GM06990 (cell line): ENCODE measurements at regions not wholly inside any gene's neighbourhood (a gene's known extent, or its start where the extent isn't known, plus 50 kb on each side); places are given as distances from the start of the nearest gene placed in this dataset.

ENCODE experiments used
- DNase-seq: peaks from one replicate; pipeline ENCODE4 v3.0.0-alpha.2; 2011; ENCODE audit not compliant: insufficient read length; ENCODE audit errors: extremely low read depth
- H3K27me3 ChIP-seq: replicated peaks from 2 replicates; pipeline ENCODE4 v1.6.0; 2011; ENCODE audit warnings: low read length; ENCODE audit not compliant: control insufficient read depth, insufficient read depth
- H3K36me3 ChIP-seq: 2 replicates; pipeline ENCODE4 v1.5.1; 2011; ENCODE audit warnings: low read length; ENCODE audit not compliant: control insufficient read depth, insufficient read depth
- H3K4me3 ChIP-seq: replicated peaks from 2 replicates; pipeline ENCODE4 v1.5.1; 2011; ENCODE audit warnings: low read depth, mild to moderate bottlenecking, control low read depth, low read length
- CTCF ChIP-seq: IDR thresholded peaks from 2 replicates; pipeline ENCODE4 v1.5.1; 2011; ENCODE audit warnings: low read length, control low read depth, mild to moderate bottlenecking, inconsistent platforms; ENCODE audit not compliant: insufficient read depth, poor library complexity, severe bottlenecking

DNA sequence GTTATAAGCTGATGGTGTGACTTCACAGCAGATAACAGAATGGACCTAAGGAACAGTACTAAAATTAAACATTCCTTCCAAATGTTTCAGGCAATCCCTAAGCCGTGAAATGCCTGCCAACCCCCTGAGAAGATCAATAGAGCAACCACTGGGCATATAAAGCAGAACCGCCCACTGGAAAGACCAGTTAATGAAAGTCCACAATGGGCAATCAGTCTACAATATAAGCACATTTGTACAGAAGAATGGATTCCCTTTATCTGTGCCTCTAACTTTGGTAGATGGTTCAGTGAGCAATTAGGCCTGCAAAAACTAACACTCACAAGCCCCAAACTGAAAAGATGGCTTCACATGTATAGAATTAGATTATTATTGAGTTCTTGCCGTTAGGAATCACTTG lies 286.6 kb downstream of the UBE3D start:
- DNase-seq = no peak
- TF ChIP-seq CTCF = no peak
- Histone ChIP-seq H3K4me3 (no peak overlapping the region), H3K27me3 (no peaks in the 10 kb centered on the region), H3K36me3 (no peaks in the 10 kb centered on the region)

- DNase-seq = no peak
- Histone ChIP-seq H3K4me3 (no peak overlapping the region), H3K27me3 (no peaks in the 10 kb centered on the region), H3K36me3 (no peaks in the 10 kb centered on the region)
- no peak for TF ChIP-seq CTCF
Observed at GRCh38 chr6:82780334-82780733, 285.3 kb downstream of the UBE3D start.

GRCh38 chr6:82781620-82782204 lies 283.9 kb downstream of the UBE3D start:
- H3K27me3 ChIP-seq = no peaks in the 10 kb centered on the region
- DNase-seq = no peak
- no peak for TF ChIP-seq CTCF
- no peaks in the 10 kb centered on the region for H3K36me3 ChIP-seq
- H3K4me3 ChIP-seq = no peak overlapping the region

DNA sequence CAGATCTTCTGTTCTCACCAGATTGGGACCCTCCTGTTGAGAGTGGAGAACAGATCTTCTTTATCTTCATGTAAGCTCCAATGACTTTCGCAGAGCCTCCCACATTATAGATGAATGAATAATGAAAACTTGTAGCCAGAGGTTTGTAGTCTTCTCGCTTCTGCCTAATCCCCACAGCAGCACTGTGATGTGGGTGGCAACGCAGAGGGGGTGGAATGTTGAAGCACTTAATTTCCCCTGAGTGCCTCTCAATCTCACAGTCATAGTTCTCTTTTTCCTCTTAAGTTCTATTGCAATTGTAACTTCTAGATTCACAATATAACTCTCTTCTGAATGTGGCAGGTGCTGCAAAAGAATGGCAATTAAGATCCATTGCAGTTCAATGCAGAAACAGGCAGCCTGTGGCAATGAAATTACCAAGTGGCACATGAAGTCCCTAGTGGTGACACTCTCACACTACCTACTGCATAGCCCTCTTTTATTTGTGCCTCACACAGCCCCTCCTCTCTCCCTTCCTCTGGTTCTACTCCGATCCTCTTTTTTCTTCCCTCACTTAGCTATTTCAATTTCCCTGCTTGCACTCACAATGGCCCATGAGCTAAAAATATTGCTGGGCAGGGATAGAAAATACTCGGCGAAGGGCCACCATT lies 281.9 kb downstream of the UBE3D start:
- Histone ChIP-seq H3K4me3 (no peak overlapping the region), H3K36me3 (no peaks in the 10 kb centered on the region), H3K27me3 (no peaks in the 10 kb centered on the region; the same call in 1 of the 2 replicates)
- no peak for DNase-seq
- TF ChIP-seq CTCF = peak; percentile 26

DNA sequence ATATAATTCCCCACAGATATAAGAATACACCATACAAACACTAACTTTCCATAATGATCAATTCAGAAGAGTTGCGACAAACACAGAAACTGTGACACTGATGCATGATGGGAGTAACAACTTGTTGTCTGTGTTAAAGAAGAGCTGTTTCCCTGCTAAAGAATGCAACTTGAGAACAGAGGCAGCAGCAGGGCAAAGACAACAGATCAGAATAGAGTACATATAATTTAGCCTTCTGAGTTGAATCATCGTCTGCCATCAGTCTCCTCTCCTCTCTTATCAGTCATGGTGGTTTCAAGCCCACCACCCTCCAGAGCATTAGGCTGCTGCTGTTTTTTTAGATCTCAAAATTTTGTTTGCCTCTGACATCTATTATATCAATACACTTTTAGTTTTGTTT lies 280.4 kb downstream of the UBE3D start:
- no peaks in the 10 kb centered on the region; the same call in 1 of the 2 replicates for H3K27me3 ChIP-seq
- no peak overlapping the region for H3K4me3 ChIP-seq
- TF ChIP-seq CTCF = no peak
- DNase-seq = no peak
- no peaks in the 10 kb centered on the region for H3K36me3 ChIP-seq
